Spleen (tissue), 11 donors: ENCODE measurements at regions not wholly inside any gene's neighbourhood (a gene's known extent, or its start where the extent isn't known, plus 50 kb on each side); places are given as distances from the start of the nearest gene placed in this dataset.
"Not testable (repeated sequence)": the region's sequence is repeated elsewhere in the genome, so short reads cannot be mapped to it uniquely, and the experiment has no call there.

Experiments used
- DNase-seq: peaks from one replicate; pipeline ENCODE4 v3.0.0-alpha.2; 2020
- H3K27ac ChIP-seq, 8 donors: fragments of 200-600 bp; sonication (generic) in 7 of 8; 1 replicate in 4 of 8; 2 replicates in 4 of 8; pipeline versions ENCODE4 v1.5.0 to v1.8.0; 2016 to 2021; ENCODE audit warnings: inconsistent platforms in 4 of 8, mild to moderate bottlenecking in 4 of 8, moderate library complexity in 1 of 8
- H3K27me3 ChIP-seq, 7 donors: fragments of 200-600 bp; sonication (generic) in 6 of 7; replicated peaks in 1 of 7; 1 replicate in 4 of 7; 2 replicates in 3 of 7; pipeline versions ENCODE4 v1.5.0 to v1.8.0; 2016 to 2021; ENCODE audit warnings: inconsistent platforms in 3 of 7, mild to moderate bottlenecking in 1 of 7
- H3K36me3 ChIP-seq, 6 donors: fragments of 200-600 bp; sonication (generic) in 5 of 6; 1 replicate in 4 of 6; 2 replicates in 2 of 6; pipeline versions ENCODE4 v1.5.0 to v1.8.0; 2016 to 2021; ENCODE audit warnings: inconsistent platforms in 2 of 6
- H3K4me1 ChIP-seq, 6 donors: fragments of 200-600 bp; sonication (generic) in 5 of 6; 1 replicate in 3 of 6; 2 replicates in 3 of 6; pipeline versions ENCODE4 v1.5.0 to v1.8.0; 2016 to 2021; ENCODE audit warnings: inconsistent platforms in 3 of 6
- H3K4me3 ChIP-seq, 8 donors: fragments of 200-600 bp; sonication (generic) in 7 of 8; 1 replicate in 4 of 8; 2 replicates in 4 of 8; pipeline versions ENCODE4 v1.5.0 to v1.8.0; 2016 to 2021; ENCODE audit warnings: inconsistent platforms in 4 of 8, mild to moderate bottlenecking in 4 of 8, moderate library complexity in 2 of 8
- H3K9me3 ChIP-seq, 8 donors: fragments of 200-600 bp; sonication (generic) in 7 of 8; 1 replicate in 4 of 8; 2 replicates in 4 of 8; pipeline versions ENCODE4 v1.5.0 to v1.8.0; 2016 to 2021; ENCODE audit warnings: inconsistent platforms in 4 of 8
- POLR2A ChIP-seq, 3 donors: fragments of 450-650 bp; IDR thresholded peaks; one replicate each; pipeline ENCODE4 v1.5.1; 2017; ENCODE audit warnings: antibody characterized with exemption in 3 of 3, mild to moderate bottlenecking in 1 of 3
- POLR2AphosphoS5 ChIP-seq, 3 donors: sonication (generic); formaldehyde crosslinking; IDR thresholded peaks; one replicate each; pipeline ENCODE4 v1.5.1; 2017; ENCODE audit warnings: antibody characterized with exemption in 3 of 3
- WGBS, 5 donors: extraction: QIAGEN DNeasy Blood & Tissue Kit in 3 of 5; methylation state at CpG; one replicate each; pipeline versions ENCODE4 v1.1.5 to v1.1.7; 2013 to 2018; 5-methylcytosine and 5-hydroxymethylcytosine counted together
- intact Hi-C: fragments of 100-400 bp; cut with DNase I; formaldehyde crosslinking; loops from one replicate; pipeline ENCODE4 v1.15.0; 2023; ENCODE audit warnings: low total_unique reads
- TF ChIP-seq, protein P1 (sequence below), 11 experiments: fragments of 200-600 bp in 7 of 11; fragments of 450-650 bp in 4 of 11; sonication (generic) in 4 of 11; IDR thresholded peaks in 8 of 11; conservative IDR thresholded peaks in 3 of 11; 1 replicate in 7 of 11; 2 replicates in 4 of 11; pipeline versions ENCODE4 v1.4.0 to v1.8.0; 2016 to 2021; ENCODE audit warnings: antibody characterized with exemption in 11 of 11, inconsistent platforms in 4 of 11, mild to moderate bottlenecking in 1 of 11
- donor health status: healthy with polysubstance abuse.
- donor health status: DM: no; HTN: no; CAD: no; lungs with moderate emphysema.
- donor health status: DM: no; HTN: no; CAD: no.
- donor health status: Bipolar disorder and iron deficiency.
- donor health status: healthy.
- donor health status: DM: no; HTN: no; CAD: no.
- donor health status: DM: yes; HTN: yes; CAD: no.

DNA sequence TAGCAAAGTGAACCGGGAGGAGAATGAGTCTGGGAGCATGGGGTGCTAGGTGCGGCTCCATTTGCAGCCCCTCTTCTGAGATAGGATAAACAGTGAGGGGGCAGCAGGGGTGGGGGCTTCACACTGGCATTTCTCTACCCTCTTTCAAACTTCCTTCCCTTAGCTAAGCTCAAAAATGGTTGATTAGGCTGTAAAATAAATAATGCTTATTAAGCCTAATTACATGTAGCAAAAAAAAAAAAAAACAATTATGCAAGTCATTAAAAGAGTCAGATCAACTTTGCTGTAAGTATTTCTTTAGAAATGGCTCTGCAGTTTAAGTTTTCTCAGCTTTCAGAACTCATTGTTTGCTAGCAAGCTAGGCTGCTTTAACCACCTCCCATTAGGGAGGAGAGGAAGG, 182.7 kb upstream of the FBXO11 start:
- no peak for DNase-seq
- WGBS, 5 donors: 89 to 98% (median 94%) methylated on average over 2 of the region's 2 CpGs
- H3K9me3 ChIP-seq: peaks cover 0 to 27% (median 12%) of the 10 kb centered on the region in 8 donors
- intact Hi-C loops: no loop called here
- H3K36me3 ChIP-seq: no peaks in the 10 kb centered on the region
- H3K4me1 ChIP-seq: peaks cover 0 to 11% (median 0%) of the 10 kb centered on the region in 6 donors
- no peak overlapping the region for H3K27ac ChIP-seq
- H3K4me3 ChIP-seq: no peak overlapping the region
- TF ChIP-seq POLR2A (IDR thresholded peaks at IDR 0.05) (no peak), POLR2AphosphoS5 (IDR thresholded peaks at IDR 0.05) (no peak)
- TF ChIP-seq, protein P1, sequence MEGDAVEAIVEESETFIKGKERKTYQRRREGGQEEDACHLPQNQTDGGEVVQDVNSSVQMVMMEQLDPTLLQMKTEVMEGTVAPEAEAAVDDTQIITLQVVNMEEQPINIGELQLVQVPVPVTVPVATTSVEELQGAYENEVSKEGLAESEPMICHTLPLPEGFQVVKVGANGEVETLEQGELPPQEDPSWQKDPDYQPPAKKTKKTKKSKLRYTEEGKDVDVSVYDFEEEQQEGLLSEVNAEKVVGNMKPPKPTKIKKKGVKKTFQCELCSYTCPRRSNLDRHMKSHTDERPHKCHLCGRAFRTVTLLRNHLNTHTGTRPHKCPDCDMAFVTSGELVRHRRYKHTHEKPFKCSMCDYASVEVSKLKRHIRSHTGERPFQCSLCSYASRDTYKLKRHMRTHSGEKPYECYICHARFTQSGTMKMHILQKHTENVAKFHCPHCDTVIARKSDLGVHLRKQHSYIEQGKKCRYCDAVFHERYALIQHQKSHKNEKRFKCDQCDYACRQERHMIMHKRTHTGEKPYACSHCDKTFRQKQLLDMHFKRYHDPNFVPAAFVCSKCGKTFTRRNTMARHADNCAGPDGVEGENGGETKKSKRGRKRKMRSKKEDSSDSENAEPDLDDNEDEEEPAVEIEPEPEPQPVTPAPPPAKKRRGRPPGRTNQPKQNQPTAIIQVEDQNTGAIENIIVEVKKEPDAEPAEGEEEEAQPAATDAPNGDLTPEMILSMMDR (IDR thresholded peaks at IDR 0.05 in 8 of 11, conservative IDR thresholded peaks at IDR 0.05 in 3 of 11): no peak
- H3K27me3 ChIP-seq: no peaks in the 10 kb centered on the region

DNA sequence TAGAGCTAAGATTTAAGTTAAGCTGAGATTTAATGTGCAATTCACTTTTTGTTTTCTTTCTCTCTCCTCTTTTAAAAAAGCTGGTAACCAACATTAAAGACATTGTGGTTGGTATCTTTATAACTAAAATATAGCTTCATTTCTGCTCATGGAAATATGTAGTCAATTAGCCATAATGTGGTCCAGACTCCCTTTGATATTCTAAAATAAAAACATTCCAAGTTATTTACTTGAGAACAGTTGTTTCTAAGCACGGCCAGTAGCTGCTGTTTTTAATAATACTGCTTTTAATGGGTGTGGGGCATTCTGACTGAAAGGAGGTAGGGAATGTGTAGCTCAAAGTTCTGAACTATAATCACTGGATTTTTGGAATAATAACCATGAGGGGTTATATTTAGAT, 183.3 kb upstream of the FBXO11 start:
- peaks cover 0 to 27% (median 12%) of the 10 kb centered on the region in 8 donors for H3K9me3 ChIP-seq
- TF ChIP-seq POLR2A (IDR thresholded peaks at IDR 0.05) (no peak), POLR2AphosphoS5 (IDR thresholded peaks at IDR 0.05) (no peak)
- TF ChIP-seq, protein P1 (IDR thresholded peaks at IDR 0.05 in 8 of 11, conservative IDR thresholded peaks at IDR 0.05 in 3 of 11): no peak
- no peak for DNase-seq
- H3K27me3 ChIP-seq: no peaks in the 10 kb centered on the region
- peaks cover 0 to 11% (median 0%) of the 10 kb centered on the region in 6 donors for H3K4me1 ChIP-seq
- 61 to 79% (median 70%) methylated on average over 1 of the region's 1 CpG for WGBS, 5 donors
- intact Hi-C loops: no loop called here
- no peak overlapping the region for H3K27ac ChIP-seq
- no peak overlapping the region for H3K4me3 ChIP-seq
- no peaks in the 10 kb centered on the region for H3K36me3 ChIP-seq

DNA sequence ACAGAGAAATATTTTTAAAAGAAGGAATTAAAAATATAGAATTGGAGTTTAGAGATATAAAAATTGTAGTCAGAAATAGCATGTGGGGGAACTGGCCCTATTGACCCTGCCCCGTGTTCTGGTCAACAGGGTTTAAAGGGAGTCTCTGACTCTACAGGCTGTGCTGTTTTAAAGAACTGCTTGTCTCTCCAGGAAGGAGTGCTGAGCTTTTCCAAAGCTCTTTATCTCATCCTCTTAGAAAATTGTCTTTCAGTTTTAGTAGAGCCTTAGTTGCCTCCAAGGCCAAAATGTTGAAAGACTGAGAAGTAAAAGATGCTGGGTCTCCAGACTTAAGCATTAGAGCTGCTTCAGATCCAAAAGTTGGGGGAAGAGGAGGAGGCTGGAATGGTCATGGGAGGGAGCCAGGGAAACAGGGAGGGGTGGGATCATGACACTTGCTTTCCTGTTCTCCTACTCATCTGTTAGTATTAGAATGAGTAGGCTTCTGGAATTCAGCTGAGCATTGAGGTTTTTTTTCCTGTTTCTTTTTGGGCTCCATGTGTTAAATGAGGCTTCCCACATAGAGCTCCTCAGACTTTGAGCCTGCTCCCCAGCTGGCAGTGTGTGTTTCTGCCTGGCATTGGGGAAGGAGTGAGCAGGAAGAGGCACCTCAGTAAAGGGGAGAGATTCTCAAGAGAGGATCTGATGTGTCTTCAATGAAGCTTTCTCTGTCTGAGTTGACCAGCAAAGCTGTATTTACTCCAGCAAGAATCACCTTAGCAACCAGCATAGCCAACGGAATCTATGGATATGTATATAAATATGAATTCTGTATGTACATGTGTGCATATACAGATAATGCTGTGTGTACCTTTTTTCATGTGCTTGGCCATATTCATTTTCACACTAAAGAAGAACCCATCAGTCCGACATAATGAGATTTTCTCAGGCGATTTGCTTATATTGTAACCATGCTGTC, 186.8 kb upstream of the FBXO11 start:
- intact Hi-C loops: no loop called here
- H3K9me3 ChIP-seq: peaks cover 0 to 22% (median 12%) of the 10 kb centered on the region in 8 donors
- TF ChIP-seq, protein P1 (IDR thresholded peaks at IDR 0.05 in 8 of 11, conservative IDR thresholded peaks at IDR 0.05 in 3 of 11): no peak
- TF ChIP-seq POLR2A (IDR thresholded peaks at IDR 0.05) (no peak), POLR2AphosphoS5 (IDR thresholded peaks at IDR 0.05) (no peak)
- no peak overlapping the region for H3K4me3 ChIP-seq
- no peak for DNase-seq
- 80 to 93% (median 90%) methylated on average over 4 of the region's 4 CpGs for WGBS, 5 donors
- H3K4me1 ChIP-seq: peaks cover 0 to 11% (median 0%) of the 10 kb centered on the region in 6 donors
- H3K36me3 ChIP-seq: no peaks in the 10 kb centered on the region
- no peaks in the 10 kb centered on the region for H3K27me3 ChIP-seq
- H3K27ac ChIP-seq: peak overlapping the region in 1 of 8 donors; percentile 31

DNA sequence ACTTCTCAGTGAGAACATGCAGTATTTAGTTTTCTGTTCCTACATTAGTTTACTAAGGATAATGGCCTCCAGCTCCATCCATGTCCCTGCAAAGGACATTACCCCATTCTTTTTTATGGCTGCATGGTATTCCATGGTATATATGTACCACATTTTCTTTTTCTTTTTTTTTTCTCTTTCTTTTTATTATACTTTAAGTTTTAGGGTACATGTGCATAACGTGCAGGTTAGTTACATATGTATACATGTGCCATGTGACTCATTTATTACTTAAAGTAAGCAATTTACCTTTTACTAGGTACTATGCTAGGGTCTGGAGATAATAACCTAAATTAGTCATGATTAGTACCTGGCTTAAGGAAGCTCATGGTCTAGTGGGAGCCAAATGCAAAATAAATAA, 190.5 kb upstream of the FBXO11 start:
- H3K4me3 ChIP-seq, H3K27me3 ChIP-seq, H3K27ac ChIP-seq, H3K36me3 ChIP-seq, DNase-seq, intact Hi-C loops: not testable (repeated sequence)
- Histone ChIP-seq H3K4me1 (peaks cover 0 to 11% (median 0%) of the 10 kb centered on the region in 6 donors), H3K9me3 (peaks cover 0 to 13% (median 11%) of the 10 kb centered on the region in 8 donors)
- 81 to 91% (median 83%) methylated on average over 1 of the region's 1 CpG for WGBS, 5 donors
